NOMO-1 treated with DMSO at 0.1 percent for 48 hours (cell line): ENCODE measurements at regions not wholly inside any gene's neighbourhood (a gene's known extent, or its start where the extent isn't known, plus 50 kb on each side); places are given as distances from the start of the nearest gene placed in this dataset.

Source experiments
- DNase-seq: peaks from one replicate; lab custom pipeline; 2025; ENCODE audit not compliant: unreplicated experiment; lab: John Stamatoyannopoulos, UW

DNA sequence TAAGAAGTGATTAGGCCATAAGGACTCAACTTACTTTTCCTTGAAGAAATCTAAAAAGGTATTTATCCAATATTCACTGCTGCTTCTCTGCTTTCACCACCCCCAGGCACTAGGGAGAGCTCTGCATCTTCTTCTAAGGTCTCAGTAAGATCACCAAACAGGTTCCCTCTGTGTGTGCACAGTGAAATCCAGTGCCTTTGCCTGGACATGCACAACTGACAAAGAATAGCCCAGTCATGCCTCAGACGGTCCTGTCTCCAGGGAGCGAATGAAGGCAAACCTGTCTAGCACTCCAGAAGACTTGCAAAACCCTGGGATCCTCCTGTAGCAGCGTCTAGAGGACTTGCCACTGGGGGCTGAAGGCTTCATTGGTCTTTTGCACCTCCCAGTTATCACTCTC lies 344.5 kb upstream of the LRATD1 start:
- no peak for DNase-seq

DNA sequence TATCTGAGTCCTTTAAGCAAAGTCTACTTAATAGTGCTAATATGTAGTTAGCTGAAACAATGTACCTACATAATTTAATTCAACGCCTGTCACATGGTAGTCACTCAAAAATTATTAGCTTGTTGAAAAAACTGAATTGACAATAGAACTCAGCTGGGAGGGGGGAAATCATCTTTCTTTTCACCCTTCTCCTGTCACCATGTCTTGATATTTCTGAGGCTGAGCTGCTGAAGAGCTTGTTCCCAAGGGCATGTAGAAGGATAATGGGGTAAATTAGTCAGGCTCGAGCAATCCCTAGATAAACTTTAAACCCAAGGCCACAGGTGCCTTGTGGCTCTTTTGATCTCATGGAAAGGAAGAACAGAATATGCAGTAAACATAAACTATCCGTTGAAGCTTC lies 339.6 kb upstream of the LRATD1 start:
- DNase-seq, result no peak

DNA sequence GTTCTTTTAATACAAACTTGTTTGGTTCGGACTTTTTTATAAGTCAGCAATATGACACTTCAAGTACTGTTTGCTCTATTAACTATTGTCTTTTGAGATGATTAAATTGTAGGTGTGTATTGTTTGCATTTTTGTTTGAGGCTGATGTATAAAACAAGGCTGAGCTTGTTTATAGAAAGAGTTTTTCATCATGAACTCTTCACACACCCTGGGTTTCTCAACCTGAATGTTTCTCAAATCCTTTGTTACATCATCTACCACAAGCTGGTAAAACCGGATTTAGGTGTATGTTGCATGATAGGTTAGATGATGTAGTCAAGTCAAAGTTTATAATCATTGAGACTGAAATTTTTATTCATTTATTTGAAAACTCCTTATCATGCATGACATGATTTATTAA lies 335.2 kb upstream of the LRATD1 start:
- DNase-seq, result no peak

DNA sequence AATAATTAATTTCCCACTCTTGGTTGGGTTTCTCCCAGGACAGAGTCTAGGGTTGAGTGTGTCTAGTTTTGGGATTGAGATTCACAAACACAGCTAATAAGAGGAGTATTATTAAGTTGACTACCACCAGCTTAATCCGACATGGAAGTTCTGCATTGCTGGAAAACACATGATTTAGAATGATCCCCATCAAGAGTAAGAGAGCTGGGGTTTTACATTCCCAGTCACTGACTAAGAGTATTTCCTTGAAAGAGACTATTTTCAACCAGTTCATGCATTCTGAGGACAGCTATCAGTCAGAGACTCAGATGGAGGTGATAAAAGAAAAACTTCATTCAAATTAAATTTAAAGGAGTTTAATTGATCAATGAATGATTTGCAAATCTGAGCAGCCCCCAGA lies 334.6 kb upstream of the LRATD1 start:
- no peak for DNase-seq

DNA sequence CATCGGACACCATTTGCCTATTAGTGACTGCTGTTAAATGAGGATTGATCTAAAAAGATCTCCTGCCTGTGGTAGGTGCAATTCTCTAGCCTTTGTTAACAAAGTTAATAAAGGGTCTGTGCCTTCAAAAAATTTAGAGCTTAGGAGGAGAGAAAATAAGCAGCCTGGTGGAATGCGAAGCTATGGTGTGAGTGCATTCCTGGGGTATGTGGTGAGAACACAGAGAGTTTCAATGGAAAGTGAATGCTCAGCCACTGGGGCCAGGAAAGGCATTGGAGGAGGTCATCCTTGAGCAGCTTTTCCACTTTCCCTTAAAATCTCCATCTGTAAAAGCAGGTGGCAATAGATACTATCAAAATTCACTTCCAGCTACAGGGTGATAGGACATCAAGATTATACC lies 331.2 kb upstream of the LRATD1 start:
- no peak for DNase-seq

DNA sequence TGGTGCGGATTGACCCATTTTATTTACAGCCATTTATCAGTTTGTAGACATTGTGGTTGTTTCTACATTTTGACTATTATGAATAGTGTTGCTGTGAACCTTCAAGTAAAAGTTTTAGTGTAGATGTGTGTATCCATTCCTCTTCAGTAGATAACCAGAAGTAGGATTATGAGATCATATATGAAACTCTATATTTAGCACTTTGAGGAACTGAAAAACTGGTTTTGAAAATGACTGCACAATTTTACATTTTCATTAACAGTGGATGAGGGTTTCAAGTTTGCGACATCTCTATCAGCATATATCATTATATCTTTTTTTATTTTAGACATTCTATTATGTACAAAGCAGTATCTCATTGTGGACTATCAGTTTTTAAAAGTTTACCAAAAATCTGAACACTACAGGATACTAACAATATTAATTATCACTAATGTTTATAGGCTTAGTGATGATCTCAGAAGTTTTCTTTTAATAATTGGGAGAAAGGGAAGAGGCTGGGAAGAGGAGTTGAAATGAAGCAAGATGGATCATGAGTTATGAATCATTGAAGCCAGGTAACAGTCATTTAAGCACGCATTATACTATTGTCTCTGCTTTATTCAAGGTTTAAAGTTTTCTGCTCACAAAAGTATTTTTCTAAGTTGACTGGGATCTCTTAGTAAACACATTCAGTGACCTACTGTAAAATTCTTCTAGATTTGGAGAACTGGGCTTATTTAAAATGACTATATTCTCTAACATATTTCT lies 329.0 kb upstream of the LRATD1 start:
- DNase-seq, result peak; percentile 67

DNA sequence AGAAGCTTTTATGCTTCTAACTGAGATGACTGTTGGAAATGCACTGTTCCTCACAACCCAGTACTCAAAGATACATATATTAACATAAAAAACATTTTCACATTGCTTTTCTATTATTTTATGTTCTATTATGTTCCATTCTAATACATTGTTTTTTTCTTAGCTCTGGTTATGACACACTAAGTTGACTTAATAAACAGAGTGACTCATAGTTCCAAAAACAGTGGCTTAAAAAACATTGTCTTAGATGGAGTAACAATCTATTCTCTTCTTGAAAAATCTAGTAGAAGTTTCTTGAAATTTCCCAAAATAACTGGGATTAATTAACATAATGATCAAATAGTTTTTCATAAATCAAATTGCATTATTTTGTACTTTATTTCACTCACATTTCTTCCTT lies 328.2 kb upstream of the LRATD1 start:
- DNase-seq, result no peak

DNA sequence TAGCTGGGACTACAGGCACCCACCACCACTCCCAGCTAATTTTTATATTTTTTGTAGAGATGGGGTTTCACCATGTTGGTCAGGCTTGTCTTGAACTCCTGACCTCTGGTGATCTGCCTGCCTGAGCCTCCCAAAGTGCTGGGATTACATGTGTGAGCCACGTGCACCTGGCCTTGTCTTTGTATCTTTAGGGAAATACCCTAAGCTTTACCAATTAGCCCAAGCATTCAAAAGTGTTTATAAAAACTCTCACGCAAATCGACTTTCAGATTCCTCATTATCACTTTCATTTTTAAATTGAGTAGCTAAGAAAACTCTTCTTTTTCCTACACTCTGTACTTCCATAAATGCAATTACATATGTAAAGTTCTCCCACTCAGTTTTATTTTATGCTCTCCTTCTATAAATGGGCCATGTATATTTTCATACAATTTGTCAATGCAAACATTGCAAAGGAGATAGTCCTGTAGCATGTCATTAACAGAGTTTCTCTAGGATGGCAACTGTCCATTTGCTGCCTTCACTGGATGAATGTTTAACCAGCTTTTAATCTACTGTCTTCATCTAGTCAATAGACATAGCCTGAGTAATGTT lies 326.2 kb upstream of the LRATD1 start:
- no peak for DNase-seq

DNA sequence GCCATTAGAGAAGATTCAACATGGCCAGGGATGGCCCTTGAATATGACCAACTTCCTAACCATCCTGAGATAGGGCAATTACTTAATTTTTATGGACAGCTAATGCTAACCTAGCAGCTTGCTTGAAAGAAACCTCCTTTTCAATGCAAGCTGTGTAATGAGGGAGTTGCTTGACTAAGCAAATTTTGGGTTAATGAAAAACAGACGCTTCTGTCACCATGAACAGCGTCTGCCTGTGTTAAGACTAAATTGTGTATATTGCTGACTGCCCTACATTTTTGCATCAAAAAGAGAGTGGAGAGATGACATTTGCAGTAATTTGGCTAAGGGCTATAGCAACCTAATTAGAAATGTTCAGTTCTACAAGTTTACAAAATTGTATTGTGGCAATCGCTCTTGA lies 319.2 kb upstream of the LRATD1 start:
- DNase-seq, result no peak

DNA sequence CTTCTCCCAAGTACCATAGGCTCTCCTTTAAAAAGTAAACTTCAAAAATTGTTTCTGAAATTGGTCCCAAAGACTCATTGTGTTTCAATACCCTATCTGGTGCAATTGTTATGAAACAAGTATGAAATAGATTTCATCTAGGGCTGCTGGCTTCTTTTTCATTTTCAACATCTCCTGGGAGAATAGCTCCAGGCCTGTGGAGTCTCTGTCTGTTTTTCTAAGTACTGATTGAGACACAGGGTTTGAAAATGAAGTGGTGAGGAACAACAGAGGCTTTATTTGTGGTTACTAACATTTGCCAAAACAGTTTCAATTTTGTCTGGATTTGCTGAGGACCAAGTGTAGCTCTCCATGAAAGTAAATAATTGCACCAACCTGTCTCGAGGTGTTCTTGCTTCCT lies 315.9 kb upstream of the LRATD1 start:
- no peak for DNase-seq

DNA sequence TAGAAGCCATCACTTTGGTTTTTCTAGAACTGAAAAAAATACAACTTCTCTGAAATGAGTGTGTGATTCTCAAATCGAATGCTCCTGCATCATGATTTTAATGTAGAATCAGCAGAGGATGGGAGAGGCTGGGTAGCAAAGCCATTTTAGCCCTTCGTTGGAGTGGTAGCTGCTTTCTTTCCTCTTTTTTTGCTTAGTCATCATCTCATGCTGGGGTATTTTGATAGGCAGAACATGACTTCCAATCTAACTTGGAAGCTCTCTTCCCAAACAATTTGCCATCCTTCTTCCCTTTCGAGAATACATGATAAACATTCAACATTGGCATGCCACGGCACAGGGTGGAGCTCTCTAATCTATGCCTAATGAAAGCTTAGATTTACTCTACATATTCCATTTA lies 311.2 kb upstream of the LRATD1 start:
- DNase-seq, result no peak

DNA sequence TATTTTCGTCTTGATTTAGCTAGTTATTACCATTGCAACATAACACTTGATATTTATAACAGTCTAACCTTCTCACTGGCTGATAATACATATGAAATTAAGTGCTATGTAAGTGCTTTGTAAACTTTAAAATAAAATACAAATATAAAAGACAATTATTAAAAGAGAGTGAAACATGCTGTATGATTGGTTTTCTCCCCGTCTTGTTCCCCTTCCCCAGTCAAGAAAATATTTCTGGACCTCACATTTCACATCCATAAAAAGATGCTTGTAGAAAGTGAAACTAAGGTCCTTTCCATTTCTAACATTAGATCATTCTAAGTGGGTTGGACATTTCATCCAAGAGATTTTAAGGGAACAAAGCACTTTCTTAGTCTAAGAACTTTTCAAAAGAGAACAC lies 310.2 kb upstream of the LRATD1 start:
- DNase-seq, result no peak

DNA sequence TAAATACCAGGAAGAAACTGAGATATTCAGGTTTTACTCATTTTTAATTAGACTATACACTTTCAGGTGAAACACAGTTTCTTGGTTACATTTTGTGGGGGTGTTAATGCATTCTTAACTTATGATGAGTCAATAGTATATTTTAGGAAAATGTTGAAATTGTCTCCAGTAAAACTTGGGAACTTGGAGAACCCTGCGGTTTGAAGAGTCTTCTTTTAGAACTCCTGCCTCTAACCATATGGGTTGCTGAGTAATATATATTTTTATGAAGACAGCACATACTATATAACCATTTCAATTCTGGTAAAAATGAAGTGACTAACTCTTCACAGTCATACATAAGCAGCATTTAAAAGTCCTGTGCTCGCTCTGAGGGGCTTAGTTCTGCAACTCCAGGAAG lies 308.2 kb upstream of the LRATD1 start:
- DNase-seq, result no peak

DNA sequence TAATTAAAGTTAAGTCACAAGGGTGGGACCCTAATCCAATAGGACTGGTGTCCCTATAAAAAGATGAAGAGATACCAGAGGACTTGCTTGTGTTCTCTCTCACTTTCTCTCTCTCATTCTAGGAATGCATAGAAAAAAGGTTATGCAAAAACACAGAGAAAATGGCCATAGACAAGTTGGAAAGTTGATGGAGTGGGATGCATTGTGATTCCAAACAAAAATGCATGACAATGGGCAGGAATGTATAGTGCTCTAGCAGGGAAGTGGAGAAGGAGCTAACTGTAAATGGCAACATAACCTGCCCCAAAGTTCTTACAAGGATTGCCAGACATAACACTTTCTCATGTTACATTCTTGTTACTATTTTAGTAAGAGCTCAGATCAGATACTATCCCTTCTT lies 301.6 kb upstream of the LRATD1 start:
- DNase-seq, result no peak

DNA sequence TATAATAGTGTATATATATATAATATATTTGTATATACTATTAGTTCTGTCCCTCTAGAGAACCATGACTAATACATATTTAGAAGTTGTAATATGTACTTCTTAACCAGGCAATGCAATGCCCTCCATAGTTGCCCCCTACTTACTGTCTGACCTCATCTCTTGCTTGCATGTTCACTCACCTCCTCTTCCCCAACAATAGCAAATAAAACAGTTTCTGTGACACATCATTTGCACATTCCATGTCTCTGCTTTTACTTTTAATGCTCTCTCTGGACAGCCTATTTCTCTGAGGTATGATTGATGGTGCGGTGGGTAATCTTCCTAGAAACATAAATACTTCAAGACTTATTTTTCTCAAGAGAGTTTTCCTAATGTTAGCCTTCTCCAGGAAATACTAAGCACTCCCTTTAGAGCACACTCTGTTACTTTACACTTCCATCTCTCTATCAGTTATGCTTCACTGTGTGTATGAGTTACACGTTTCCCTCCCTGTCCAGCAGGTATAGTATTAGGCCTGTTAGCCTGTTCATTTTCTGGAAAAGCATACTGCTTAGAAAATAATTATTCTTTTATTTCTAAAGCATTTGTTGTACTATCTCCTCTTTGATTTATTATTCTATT lies 295.6 kb upstream of the LRATD1 start:
- DNase-seq, result no peak

DNA sequence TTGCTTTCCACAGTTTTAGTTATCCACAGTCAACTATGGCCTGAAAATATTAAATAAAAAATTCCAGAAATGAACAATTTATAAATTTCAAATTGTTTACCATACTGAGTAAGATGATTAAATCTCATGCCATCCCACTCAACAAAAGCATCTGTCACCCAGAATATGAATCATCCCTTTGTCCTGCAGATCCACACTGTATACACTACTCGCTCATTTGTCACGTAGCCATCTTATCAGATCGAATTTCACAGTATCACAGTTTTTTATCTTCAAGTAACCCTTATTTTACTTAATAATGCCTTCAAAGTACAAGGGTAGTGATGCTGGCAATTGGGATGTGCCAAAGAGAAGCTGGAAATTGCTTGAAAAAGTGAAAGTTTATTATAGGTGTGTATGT lies 291.8 kb upstream of the LRATD1 start:
- no peak for DNase-seq

DNA sequence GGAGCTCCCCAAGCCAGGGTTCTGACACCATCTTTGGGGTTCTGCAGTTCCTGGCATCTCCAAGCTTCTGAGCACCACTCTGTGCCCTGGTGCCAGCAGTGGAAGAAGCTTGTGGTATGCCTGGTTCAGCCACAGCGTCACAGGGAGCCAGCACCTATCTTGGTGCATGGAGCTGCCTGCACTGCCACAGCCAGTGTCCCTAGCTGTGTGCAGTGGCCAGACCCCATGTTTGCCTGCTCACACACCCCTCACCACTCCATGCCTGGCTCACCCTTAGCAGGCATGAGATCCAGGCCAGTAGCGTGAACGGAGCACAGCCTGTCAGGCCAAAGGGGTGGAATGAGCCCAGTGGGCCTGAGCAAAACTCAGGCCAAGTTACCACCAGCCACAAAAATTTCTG lies 290.2 kb upstream of the LRATD1 start:
- DNase-seq, result no peak

DNA sequence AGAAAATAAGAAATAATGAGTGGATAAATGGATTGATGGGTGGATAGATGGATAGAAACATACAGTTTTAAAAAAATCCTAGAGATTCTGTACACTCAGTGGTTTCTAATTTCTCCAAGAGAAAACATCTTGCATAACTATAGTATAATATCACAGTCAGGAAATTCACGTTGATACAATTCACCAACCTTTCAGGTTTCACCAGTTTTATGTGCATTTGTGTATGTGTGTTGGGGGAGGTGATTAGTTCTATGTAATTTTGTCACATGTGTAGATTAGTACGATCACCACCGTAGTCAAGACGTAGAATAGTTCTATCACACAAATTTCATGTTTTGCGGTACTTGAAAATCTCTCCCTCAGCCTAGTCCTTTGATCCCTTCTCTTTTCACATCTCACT lies 288.2 kb upstream of the LRATD1 start:
- no peak for DNase-seq

DNA sequence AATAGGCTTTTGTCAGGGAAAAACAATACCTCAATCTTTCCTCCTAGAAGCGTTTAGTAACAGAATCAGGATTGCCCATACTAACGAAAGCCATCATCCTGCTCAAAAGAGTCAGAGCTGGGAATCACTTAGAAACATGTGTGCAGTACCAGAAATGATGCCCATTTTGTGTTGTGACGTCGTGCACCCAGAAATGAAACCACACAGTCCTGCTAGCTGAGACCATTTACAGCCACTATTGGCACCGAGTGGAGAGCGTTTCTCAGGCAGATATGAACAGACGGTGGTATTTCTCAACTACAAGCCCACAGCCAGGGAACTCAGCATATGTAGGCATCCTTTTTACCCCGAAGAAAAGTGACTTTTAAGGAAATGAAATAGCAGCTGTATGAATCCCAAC lies 284.3 kb upstream of the LRATD1 start:
- no peak for DNase-seq

DNA sequence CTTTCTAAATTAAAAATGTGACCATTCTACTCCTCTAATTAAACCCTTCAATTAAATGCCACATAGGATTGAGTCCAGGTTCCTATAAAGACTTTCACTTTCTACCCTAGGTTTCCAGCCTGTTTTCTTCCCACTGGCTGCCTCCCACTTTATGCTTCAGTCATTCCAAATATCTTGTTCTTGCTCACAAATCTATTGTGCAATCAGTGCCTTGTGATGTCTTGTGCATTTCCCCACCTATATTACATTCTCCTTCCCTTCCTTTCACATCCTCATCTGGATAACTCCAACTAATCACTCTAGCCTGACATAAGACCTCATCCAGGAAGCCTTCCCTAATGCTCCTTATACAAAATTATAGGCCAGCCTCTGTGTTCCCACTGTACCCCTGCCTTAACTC lies 281.7 kb upstream of the LRATD1 start:
- no peak for DNase-seq

DNA sequence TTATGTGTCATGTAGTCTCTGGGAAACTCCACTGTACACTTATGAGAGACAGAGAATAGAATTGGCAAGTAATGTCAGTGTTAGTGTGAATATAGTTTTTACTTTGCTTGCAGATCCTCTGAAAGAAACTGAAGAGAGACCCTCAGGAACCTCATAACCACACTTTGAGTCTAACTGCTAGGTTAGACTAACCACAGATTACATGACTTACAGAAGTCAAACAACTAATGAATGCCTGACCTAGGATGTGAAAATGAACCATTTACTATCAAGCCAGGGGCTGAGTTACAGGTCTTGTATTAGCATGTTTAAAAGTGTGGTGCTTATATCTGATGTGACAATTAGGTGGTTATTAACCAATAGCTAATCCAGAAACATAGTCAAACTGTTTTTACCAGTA lies 280.4 kb upstream of the LRATD1 start:
- no peak for DNase-seq

DNA sequence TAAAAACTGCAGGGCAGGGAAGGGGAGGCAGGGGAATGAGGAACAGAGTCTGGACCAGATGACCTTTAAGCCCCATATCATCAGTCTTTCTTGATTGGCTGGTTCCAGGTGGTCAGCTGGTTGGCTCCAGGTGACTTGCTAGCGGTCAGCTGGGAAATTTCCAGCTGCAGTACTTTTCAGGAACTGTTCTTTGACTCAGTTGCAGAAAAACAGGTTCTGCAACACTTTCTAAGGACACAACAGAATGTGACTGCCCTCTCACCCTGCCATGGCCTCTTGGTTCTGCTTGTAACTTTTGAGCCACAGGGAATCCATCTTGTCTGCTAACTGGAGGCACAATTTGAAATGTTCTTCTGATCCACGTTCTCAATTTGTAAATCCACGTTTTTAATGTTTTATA lies 278.3 kb upstream of the LRATD1 start:
- no peak for DNase-seq

DNA sequence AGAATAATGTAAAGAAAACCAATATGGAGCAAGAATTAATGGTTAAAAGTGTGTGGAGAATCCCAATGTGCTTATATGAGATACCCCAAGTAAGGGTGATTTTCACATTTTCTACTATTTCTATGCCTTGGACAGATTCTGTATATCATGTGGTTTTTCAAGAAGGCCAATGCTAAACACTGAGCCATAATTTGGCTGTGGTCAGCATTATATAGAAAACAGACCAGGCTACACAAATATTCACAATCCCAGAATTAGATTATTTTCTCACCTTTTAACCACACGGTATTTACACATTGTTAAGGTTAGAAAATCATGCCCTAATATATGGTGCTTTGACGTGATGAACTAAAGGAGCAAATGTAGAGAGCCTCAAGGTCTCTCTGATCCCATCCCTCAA lies 277.4 kb upstream of the LRATD1 start:
- DNase-seq, result no peak
